HCT116 (cell line): ENCODE measurements at regions not wholly inside any gene's neighbourhood (a gene's known extent, or its start where the extent isn't known, plus 50 kb on each side); places are given as distances from the start of the nearest gene placed in this dataset.

Source experiments
- ATAC-seq: fragments of 200-7000 bp; cut with Tn5 transposase; 2 replicates; pipeline ENCODE4 v1.9.1; 2020; ENCODE audit warnings: mild to moderate bottlenecking, moderate library complexity
- BruUV-seq: library from RNA; stranded (reverse); fragments of 400-500 nt; replicated peaks from 2 replicates; lab custom pipeline; 2021; lab: Mats Ljungman, UMichigan
- CTCF ChIA-PET: fragments of 300-600 bp; sonication (Branson Sonifier 250); formaldehyde crosslinking; loops from one replicate; lab custom pipeline; 2021; ENCODE audit warnings: antibody characterized with exemption; lab: Charles Lee
- POLR2A ChIA-PET: fragments of 300-600, 350-600 bp; sonication (Branson Sonifier 250); formaldehyde crosslinking; loops from one replicate; lab custom pipeline; 2021; ENCODE audit warnings: antibody characterized with exemption; lab: Charles Lee
- RAD21 ChIA-PET, 2 experiments: fragments of 300-600 bp; sonication (Branson Sonifier 250); formaldehyde crosslinking; loops; one replicate each; lab custom pipeline; 2023; ENCODE audit warnings: low total read pairs in 2 of 2; ENCODE audit not compliant: uncharacterized antibody in 2 of 2, unreplicated experiment in 2 of 2, low non-redundant PET in 1 of 2; lab: Charles Lee
- DNase-seq: peaks from one replicate; pipeline ENCODE4 v3.0.0-alpha.2; 2010; ENCODE audit warnings: low read depth, low spot score
- H2AFZ ChIP-seq: fragments of 200-600 bp; shearing (Covaris generic), sonication (generic); 2 replicates; pipeline ENCODE4 v1.6.1; 2017; ENCODE audit warnings: low read depth, mixed run types, mixed read lengths, antibody characterized with exemption, low read length; ENCODE audit not compliant: poor library complexity, severe bottlenecking
- H3K27ac ChIP-seq: 2 replicates; pipeline ENCODE4 v1.5.1; 2012; ENCODE audit warnings: low read depth, low read length
- H3K27me3 ChIP-seq: fragments of 200-600 bp; sonication (generic); 2 replicates; pipeline ENCODE4 v1.6.1; 2016; ENCODE audit warnings: mixed run types, low read length, mixed read lengths; ENCODE audit not compliant: insufficient read depth
- H3K36me3 ChIP-seq, 2 experiments: fragments of 200-500 bp in 1 of 2; fragments of 200-600 bp in 1 of 2; sonication (Bioruptor generic) in 1 of 2; sonication (generic) in 1 of 2; 2 replicates each; pipeline versions ENCODE4 v1.5.1 to v1.6.1; 2014 to 2016; ENCODE audit warnings: low read length in 2 of 2, inconsistent platforms in 1 of 2, mixed read lengths in 1 of 2, mixed run types in 1 of 2; ENCODE audit not compliant: insufficient read depth in 2 of 2, control insufficient read depth in 1 of 2
- H3K4me1 ChIP-seq, 2 experiments: fragments of 200-600 bp in 1 of 2; sonication (generic) in 1 of 2; 2 replicates each; pipeline versions ENCODE4 v1.5.1 to v1.6.1; 2012 to 2017; ENCODE audit warnings: low read length in 2 of 2, inconsistent platforms in 1 of 2, mild to moderate bottlenecking in 1 of 2, mixed read lengths in 1 of 2, mixed run types in 1 of 2, moderate library complexity in 1 of 2; ENCODE audit not compliant: insufficient read depth in 2 of 2, control insufficient read depth in 1 of 2
- H3K4me2 ChIP-seq: fragments of 200-600 bp; sonication (generic); 2 replicates; pipeline ENCODE4 v1.6.1; 2017; ENCODE audit warnings: mixed run types, low read length, mixed read lengths
- H3K4me3 ChIP-seq, 2 experiments: fragments of 200-600 bp in 1 of 2; sonication (generic) in 1 of 2; replicated peaks in 1 of 2; 2 replicates each; pipeline ENCODE4 v1.5.1; 2011 to 2016; ENCODE audit warnings: low read length in 2 of 2, control low read depth in 1 of 2, low read depth in 1 of 2, mild to moderate bottlenecking in 1 of 2, mixed read lengths in 1 of 2, mixed run types in 1 of 2
- H3K79me2 ChIP-seq: fragments of 200-600 bp; sonication (generic); 2 replicates; pipeline ENCODE4 v1.6.1; 2017; ENCODE audit warnings: mild to moderate bottlenecking, mixed run types, low read length, moderate library complexity, mixed read lengths; ENCODE audit not compliant: insufficient read depth
- H3K9ac ChIP-seq: fragments of 200-600 bp; sonication (generic); 2 replicates; pipeline ENCODE4 v1.6.1; 2016; ENCODE audit warnings: low read length, mixed read lengths
- H3K9me2 ChIP-seq: fragments of 200-600 bp; sonication (generic), shearing (Covaris generic); 2 replicates; pipeline ENCODE4 v1.6.1; 2017; ENCODE audit warnings: mixed run types, mild to moderate bottlenecking, moderate library complexity; ENCODE audit not compliant: insufficient read depth
- H3K9me3 ChIP-seq, 2 experiments: fragments of 200-500 bp in 1 of 2; fragments of 200-600 bp in 1 of 2; sonication (Bioruptor generic) in 1 of 2; sonication (generic) in 1 of 2; 2 replicates each; pipeline ENCODE4 v1.6.1; 2014 to 2017; ENCODE audit warnings: low read length in 2 of 2, mixed read lengths in 2 of 2, inconsistent platforms in 1 of 2, low read depth in 1 of 2, mild to moderate bottlenecking in 1 of 2, mixed run types in 1 of 2, moderate library complexity in 1 of 2; ENCODE audit not compliant: control insufficient read depth in 1 of 2, insufficient read depth in 1 of 2
- H4K20me1 ChIP-seq: fragments of 200-600 bp; sonication (generic), shearing (Covaris generic); 2 replicates; pipeline ENCODE4 v1.6.1; 2017; ENCODE audit warnings: mixed run types, mild to moderate bottlenecking, moderate library complexity; ENCODE audit not compliant: insufficient read depth
- CBX3 ChIP-seq: IDR thresholded peaks from 2 replicates; pipeline ENCODE4 v1.6.1; 2012; ENCODE audit warnings: low read depth
- CEBPB ChIP-seq: IDR thresholded peaks from 2 replicates; pipeline ENCODE4 v1.6.1; 2012; ENCODE audit warnings: low read depth
- CTCF ChIP-seq, 3 experiments: fragments of 200-600 bp in 1 of 3; sonication (generic) in 1 of 3; IDR thresholded peaks in 2 of 3; conservative IDR thresholded peaks in 1 of 3; 2 replicates each; pipeline ENCODE4 v1.5.1; 2012 to 2017; ENCODE audit warnings: low read depth in 2 of 3, low read length in 2 of 3, antibody characterized with exemption in 1 of 3, borderline replicate concordance in 1 of 3, control low read depth in 1 of 3, mild to moderate bottlenecking in 1 of 3, mixed read lengths in 1 of 3, mixed run types in 1 of 3, moderate library complexity in 1 of 3; ENCODE audit not compliant: insufficient read depth in 1 of 3
- EGR1 ChIP-seq: IDR thresholded peaks from 2 replicates; pipeline ENCODE4 v1.6.1; 2012; ENCODE audit warnings: low read depth
- ELF1 ChIP-seq: IDR thresholded peaks from 2 replicates; pipeline ENCODE4 v1.6.1; 2012; ENCODE audit warnings: low read depth, borderline replicate concordance
- EZH2 ChIP-seq: fragments of 200-600 bp; sonication (generic); IDR thresholded peaks from 2 replicates; pipeline ENCODE4 v1.6.1; 2017; ENCODE audit warnings: antibody characterized with exemption, mixed run types
- FOSL1 ChIP-seq: IDR thresholded peaks from 2 replicates; pipeline ENCODE4 v1.6.1; 2012; ENCODE audit warnings: low read depth
- JUND ChIP-seq: IDR thresholded peaks from 2 replicates; pipeline ENCODE4 v1.6.1; 2012
- REST ChIP-seq: IDR thresholded peaks from 2 replicates; pipeline ENCODE4 v1.6.1; 2012; ENCODE audit warnings: low read depth
- SP1 ChIP-seq: IDR thresholded peaks from 2 replicates; pipeline ENCODE4 v1.6.1; 2012; ENCODE audit warnings: low read depth
- SRF ChIP-seq: IDR thresholded peaks from 2 replicates; pipeline ENCODE4 v1.6.1; 2012; ENCODE audit warnings: low read depth
- ZBTB33 ChIP-seq: IDR thresholded peaks from 2 replicates; pipeline ENCODE4 v1.6.1; 2011; ENCODE audit warnings: mild to moderate bottlenecking, low read length, moderate library complexity; ENCODE audit not compliant: insufficient replicate concordance; ENCODE audit errors: extremely low read depth
- ZFX ChIP-seq: fragments of 450-650 bp; IDR thresholded peaks from 2 replicates; pipeline ENCODE4 v1.6.1; 2017
- ZNF274 ChIP-seq: fragments of 200-500 bp; sonication (Bioruptor generic); IDR thresholded peaks from 2 replicates; pipeline ENCODE4 v1.6.1; 2014; ENCODE audit warnings: mild to moderate bottlenecking, low read depth, low read length, inconsistent platforms
- intact Hi-C: fragments of 100-400 bp; cut with micrococcal nuclease; formaldehyde crosslinking; loops from 2 replicates; pipeline ENCODE4 v1.10.0; 2022

GRCh38 chr1:170230323-170230722 lies 84.6 kb downstream of the NTMT2 start:
- TF ChIP-seq CEBPB (no peak), CBX3 (no peak), ZNF274 (no peak), EGR1 (no peak), JUND (no peak)
- TF ChIP-seq, all 23 proteins: peak for 0
- H3K4me3 ChIP-seq: no peak overlapping the region
- no peaks in the 10 kb centered on the region for H3K9me3 ChIP-seq
- ATAC-seq (no peak), DNase-seq (no peak)
- no peak overlapping the region for H2AFZ ChIP-seq
- no peaks in the 10 kb centered on the region for H3K36me3 ChIP-seq
- CTCF ChIA-PET: no interaction called here
- H3K9me2 ChIP-seq: no peaks in the 10 kb centered on the region
- H3K4me2 ChIP-seq: no peak overlapping the region
- POLR2A ChIA-PET: no interaction called here
- no peaks in the 10 kb centered on the region for H3K27me3 ChIP-seq
- RAD21 ChIA-PET: no interaction called here
- no TSS peak for BruUV-seq
- H4K20me1 ChIP-seq: no peaks in the 10 kb centered on the region
- no peak overlapping the region for H3K27ac ChIP-seq
- no peaks in the 10 kb centered on the region for H3K4me1 ChIP-seq
- no peak overlapping the region for H3K9ac ChIP-seq
- intact Hi-C loops: no loop called here
- H3K79me2 ChIP-seq: no peaks in the 10 kb centered on the region

- POLR2A ChIA-PET: no interaction called here
- ATAC-seq (no peak), DNase-seq (no peak)
- BruUV-seq: no TSS peak
- Histone ChIP-seq H3K79me2 (no peaks in the 10 kb centered on the region), H3K9me3 (no peaks in the 10 kb centered on the region), H3K27me3 (no peaks in the 10 kb centered on the region), H4K20me1 (no peaks in the 10 kb centered on the region), H2AFZ (no peak overlapping the region), H3K9ac (no peak overlapping the region), H3K27ac (no peak overlapping the region), H3K9me2 (no peaks in the 10 kb centered on the region), H3K4me2 (no peak overlapping the region), H3K4me3 (no peak overlapping the region), H3K36me3 (no peaks in the 10 kb centered on the region), H3K4me1 (no peaks in the 10 kb centered on the region)
- intact Hi-C loops: no loop called here
- RAD21 ChIA-PET: no interaction called here
- TF ChIP-seq SP1: no peak
- TF ChIP-seq REST: no peak
- no peak for TF ChIP-seq FOSL1
- no peak for TF ChIP-seq CTCF (IDR thresholded peaks at IDR 0.05 in 2 of 3, conservative IDR thresholded peaks at IDR 0.05 in 1 of 3; ENCODE audit: borderline replicate concordance in 1 of 3, insufficient read depth in 1 of 3, low read depth in 2 of 3, low read length in 2 of 3)
- TF ChIP-seq ZNF274: no peak
- TF ChIP-seq ZBTB33: no peak
- TF ChIP-seq CBX3: no peak
- no peak for TF ChIP-seq EZH2
- no peak for TF ChIP-seq ELF1
- no peak for TF ChIP-seq ZFX
- no peak for TF ChIP-seq SRF
- no peak for TF ChIP-seq CEBPB
- CTCF ChIA-PET: no interaction called here
Observed at GRCh38 chr1:170231662-170232061, 85.9 kb downstream of the NTMT2 start.
